NCI-H128 (cell line): ENCODE measurements at regions not wholly inside any gene's neighbourhood (a gene's known extent, or its start where the extent isn't known, plus 50 kb on each side); places are given as distances from the start of the nearest gene placed in this dataset.

Experiments
- DNase-seq: peaks from one replicate; lab custom pipeline; 2025; ENCODE audit not compliant: unreplicated experiment; lab: John Stamatoyannopoulos, UW

GRCh38 chr2:64850642-64851041 is 138.6 kb upstream of the SLC1A4 start:
- DNase-seq: no peak

DNA sequence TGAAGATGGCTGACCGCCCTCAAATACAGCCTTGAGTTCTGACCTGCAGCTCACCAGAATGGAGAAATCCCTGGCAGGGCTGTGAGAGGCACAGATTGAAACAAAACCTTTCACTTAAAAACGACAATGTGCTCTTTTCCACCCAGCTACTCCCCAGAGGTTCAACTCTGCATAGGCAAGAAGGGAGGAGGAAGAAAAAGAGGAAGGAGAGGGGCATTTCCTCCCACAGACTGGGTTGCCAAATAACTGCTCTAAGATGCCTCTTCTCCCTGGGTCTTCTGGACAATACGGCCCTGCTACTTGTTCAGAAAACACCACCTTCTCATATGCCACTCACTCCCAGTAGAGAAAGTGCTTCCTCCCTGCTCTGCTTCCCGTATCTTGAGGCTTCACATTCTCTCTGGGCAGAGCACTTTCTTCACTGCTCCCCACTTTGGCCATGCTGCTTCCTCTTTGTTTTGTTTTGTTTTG is 136.4 kb upstream of the SLC1A4 start:
- DNase-seq: no peak

GRCh38 chr2:64853306-64853705 is 135.9 kb upstream of the SLC1A4 start:
- DNase-seq: no peak

GRCh38 chr2:64853894-64854293 is 135.3 kb upstream of the SLC1A4 start:
- no peak for DNase-seq

DNA sequence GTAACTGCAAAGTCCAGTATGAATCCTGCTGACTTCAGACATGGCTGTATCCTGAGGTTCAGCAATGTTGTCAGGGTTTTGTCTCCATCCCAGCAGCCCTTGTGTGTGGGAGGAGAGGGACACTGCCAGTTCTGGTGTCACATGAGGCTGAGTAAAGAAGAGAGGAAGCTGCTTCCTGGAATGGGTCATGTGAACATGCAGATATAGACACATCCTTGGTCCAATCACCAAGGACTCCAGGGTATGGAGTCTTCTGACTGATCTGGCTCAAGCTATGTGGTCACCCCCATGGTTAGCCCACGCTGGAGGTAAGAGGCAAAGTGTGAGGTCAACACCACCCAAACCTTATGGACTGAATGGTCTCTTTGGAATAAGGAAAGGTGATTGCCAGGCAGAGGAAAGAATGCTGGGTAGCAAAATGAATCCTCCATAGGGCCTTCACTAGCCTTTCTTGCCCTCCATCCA is 134.4 kb upstream of the SLC1A4 start:
- DNase-seq: no peak

DNA sequence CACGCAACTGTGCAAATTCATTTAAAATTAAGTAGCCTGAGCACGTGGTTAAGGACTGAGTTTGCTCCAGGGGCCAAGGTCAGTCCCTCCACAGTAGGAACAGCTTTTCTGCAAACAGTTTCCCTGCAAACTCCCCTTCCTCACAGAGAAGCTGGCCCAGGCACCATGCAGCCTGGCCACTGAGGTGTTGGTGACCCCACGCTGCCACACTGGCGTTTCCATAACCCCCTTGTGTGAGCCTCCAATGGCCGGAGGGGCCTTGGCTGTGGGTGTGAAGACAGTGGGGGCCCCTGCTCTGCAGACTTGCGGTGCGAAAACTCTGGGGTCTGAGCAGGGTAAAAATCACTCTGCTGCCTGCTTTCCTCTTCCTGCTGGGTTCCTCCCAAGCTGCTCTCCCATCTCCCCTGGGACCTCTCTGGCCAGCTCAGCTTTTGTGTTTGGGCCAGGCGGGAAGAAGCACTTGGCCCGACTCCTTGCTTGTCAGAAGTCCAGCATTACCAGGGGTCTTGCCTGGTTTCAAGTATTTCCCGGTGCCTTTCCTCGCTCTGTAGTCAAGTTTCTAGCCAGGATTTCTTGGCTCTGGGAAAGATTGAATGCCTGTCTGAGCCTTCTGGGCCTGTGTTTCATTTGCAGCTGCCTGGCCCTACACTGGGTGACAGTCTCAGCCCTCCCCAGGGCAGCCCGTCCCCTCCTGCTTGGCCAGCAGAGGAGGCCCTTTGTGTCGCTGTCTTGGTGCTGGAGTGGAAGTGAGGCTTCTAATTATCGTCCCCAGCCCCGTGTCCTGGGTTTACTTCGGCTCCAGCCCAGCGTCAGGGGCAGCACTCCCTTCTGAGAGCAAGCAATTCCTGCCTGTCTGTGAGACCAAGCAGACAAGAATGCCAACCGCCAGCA is 131.4 kb upstream of the SLC1A4 start:
- DNase-seq: no peak

DNA sequence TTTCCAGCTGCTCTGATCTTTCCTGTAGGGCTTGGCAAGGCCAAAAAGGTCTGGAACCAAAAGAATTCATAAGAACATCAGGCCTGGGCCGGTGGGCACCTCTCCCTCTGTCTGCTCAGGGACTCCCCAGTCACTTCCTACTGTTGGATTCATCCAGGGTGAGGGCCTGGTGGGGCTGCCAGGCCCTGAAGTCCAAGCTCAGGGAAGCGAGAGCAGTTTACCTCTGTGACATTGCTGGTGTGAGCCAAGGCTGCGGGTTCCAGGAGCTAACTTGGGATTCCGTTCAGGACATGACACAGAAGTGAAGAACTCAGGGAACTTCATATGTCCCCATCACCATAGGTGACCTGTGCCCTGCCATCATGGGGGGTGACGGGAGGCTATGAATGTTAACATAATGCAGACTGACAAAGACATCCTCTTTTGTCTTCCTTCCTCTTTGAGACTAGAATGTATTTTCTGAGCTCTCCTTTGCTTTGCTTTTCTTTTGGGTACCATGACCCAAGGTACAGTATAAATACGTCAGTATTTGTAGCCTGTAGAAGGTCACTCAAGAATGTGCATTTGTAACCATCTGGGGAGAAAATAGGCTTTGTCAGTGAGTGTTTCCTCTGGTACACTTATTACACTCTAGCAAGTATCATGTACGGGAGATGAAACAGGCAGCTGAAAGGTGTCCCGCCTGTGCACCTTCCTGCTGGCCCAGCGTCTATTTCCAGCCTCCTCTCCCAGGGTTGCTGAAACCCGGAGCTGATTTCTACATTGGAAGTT is 130.5 kb upstream of the SLC1A4 start:
- DNase-seq: no peak

DNA sequence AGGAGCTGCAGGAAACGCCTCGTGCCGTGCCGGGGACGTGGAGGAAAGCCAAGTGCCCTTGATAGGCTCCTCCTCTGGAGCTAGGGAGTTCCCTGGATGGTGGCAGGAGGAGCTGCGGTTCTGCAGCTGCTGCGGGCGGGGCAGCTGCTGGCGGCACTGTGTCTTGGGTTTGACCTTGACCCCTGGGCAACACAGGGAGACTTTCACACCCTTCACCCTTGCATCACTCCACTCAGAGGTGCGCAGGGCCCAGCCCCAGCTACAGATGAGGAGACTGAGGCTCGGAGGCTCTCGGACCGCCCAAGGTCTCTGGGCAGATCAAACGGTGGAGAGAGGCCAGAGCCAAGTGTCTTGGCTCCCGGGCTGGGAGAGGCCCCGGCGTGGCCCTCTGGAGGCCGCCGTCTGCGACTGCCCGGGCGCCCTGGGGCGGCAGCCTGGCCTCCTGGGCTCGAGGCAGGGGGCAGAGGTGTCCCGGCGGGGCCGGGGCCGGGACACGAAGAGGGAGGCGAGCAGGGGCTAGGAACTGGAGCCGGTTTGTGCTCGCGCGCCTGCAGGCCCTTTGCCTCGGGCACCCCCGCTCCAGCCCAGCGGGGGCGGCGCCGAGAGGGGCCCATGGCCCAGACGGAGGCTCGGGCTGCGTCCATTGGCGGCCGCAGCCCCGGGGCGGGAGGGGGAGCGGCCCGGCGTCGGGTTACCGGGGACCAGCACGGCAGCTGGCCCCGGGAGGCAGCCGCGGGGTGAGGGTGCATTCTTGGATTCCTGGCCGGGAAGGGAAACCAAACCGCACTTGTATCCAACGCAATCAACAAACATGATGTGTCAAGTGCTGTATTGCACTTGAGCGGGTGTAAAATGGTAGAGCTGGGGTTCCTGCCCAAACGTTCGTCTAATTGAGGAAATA is 129.6 kb upstream of the SLC1A4 start:
- no peak for DNase-seq

DNA sequence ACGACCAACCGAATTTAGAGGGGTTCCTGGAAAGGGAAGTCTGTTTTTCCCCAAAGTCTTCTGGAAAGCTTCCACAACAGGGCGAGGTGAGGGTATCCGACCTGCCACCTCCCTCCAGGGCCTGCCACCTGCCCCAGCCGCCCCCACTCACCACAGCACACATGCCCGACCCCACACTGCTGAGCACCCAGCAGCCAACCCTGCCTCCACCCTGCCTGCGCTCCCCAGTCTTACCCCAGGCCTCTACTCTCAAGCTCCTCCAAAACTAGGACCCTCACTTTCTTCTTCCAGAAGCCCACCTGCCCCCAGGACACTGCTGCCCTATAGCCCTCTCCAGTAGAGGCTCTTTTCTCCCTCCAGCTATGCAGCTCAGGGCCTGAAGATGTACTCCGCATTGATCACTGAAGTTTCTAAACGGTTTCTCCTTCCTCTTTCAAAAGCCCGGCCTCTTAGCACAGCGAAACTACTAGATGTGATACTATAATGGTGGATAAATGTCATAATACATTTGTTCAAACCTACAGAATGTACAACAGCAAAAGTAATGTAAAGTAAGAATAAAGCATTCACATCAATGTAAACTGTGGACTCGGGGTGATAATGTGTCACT is 128.8 kb upstream of the SLC1A4 start:
- DNase-seq: no peak

DNA sequence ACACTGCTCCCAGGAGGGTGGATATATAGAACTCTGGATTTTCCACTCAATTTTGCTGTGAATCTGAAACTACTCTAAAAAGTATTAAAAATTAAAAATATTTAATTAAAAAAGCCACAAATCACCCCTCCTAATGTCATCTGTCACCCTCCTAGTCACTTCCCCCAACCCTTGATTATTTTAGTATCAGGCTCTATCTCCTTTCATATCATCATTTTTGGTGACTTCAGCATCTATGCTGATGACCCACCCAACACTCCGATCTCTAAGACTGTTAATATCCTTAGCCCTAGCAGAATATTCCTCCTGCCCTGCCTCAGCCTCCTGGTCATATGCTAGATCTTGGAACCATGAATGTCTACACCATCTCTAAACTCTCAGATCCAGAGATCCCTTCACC is 128.3 kb upstream of the SLC1A4 start:
- DNase-seq: no peak

DNA sequence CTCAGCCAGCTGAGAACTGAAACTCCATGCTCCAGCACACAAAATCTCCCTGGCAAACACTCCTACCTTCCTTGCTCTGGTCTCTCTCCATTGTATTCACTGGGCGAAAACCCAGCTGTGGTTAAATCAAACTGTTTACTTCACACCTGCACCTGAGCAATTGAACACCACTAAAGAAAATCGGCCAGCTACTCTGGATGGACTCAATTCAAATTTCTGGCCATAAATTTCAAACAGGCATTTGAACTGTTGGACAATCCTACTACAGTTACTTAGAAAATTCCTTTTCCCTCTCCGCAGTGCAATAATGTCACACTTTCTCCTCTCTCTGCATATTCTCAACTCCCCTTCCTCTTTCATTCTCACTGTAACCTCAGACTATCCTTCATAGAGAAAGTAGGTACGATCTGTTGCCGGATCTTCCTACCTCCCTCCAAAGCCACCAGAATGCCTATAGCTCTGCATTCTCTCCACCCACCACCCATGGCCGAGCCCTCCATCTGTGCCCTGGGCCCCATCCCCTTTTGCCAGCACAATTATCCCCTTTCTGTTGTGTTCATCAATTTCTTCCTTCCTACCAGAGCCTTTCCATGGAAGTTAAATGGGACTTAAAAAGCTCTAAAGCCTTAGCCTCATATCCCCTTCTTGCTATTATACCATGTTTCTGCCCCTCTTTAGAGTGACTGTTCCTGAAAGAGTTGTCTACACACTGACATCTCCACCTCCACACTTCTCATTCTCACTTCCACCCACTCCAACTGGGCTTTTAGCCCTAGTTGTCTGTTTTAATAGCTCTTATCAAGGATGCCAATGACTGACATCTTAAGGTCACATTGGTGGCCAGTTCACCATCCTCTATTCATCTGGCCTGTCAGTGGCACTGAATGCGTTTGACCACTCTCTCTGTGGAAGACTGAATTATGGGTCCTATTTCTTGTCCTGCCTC is 127.5 kb upstream of the SLC1A4 start:
- DNase-seq: no peak

GRCh38 chr2:64862623-64863022 is 126.6 kb upstream of the SLC1A4 start:
- no peak for DNase-seq

- DNase-seq: no peak
Observed at GRCh38 chr2:64863097-64863820, 125.9 kb upstream of the SLC1A4 start.

- DNase-seq: no peak
Observed at GRCh38 chr2:64865073-64865830, 123.9 kb upstream of the SLC1A4 start.

DNA sequence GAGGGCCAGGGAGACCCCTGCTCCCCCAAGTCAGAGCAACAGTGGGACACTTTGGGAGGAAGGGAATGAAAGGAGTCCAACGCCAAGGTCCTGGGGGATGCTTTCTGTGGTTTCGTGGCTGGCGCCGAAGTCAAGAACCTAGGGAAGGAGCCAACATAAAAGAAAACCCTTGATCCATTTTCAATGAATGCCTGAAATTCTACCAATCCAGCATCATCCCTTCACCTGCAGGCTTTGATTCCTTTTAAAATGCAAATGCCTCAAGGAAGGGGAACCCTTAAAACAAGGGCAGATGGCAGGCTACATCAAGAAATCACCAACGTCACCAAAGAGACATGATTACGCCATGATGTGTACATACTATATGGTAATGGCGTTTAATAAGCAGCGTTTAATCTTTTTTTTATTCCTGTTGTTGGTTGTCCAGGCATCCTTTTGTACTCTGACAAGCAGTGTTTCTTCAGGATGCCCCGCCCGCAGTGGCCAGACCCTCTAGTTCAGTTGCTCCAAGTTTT is 123.3 kb upstream of the SLC1A4 start:
- DNase-seq: no peak

DNA sequence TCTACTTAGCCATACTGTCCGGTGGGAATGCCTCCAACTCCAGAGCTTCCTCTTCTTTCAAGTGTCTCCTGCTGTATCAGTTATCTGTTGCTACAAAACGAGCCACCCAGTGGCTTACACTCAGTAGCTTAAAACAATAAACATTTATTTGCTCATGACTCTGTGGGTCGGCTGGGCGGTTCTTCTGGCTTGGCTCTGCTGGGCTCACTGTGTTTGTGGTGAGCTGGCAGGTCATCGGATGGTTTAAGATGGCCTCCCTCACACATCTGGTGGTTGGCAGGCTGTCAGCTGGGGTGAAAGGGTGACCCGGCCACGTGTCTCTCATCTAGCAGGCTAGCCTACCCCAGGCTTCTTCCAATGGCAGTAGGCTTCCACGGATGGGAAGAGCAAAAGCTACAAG is 122.4 kb upstream of the SLC1A4 start:
- no peak for DNase-seq

DNA sequence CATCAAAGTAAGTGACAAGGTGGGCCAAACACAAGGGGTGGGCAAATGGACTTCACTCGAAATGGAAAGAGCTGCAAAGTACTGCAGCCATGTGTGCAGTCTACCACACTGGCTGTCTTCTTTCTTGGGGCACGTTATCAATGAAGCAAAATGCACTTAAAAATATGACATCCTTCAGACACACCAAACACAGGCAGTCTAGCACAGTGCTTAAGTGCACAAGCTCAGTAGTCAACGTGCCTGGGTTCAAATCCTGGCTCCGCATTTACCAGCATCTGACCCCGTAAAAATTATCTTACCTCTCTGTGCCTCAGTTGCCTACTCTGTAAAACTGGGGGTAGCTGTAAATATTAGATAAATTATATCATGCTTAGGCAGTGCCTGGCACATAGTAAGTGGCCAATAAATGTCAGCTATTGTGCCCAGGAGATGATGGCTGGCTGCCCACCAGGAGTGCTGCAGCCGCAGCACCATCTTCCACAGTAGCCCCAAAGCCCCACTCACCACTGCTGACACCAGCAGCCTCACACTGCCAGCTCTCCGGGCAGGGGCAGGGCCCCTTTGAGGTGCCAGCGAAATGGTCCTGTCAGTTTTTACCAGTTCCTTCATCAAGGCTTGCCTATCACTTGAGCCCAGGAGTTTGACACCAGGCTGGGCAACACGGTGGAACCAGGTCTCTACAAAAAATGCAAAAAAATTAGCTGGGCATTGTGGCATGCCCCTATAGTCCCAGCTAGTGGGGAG is 121.8 kb upstream of the SLC1A4 start:
- DNase-seq: no peak
